Suprapubic skin (tissue), 3 donors: ENCODE measurements at regions not wholly inside any gene's neighbourhood (a gene's known extent, or its start where the extent isn't known, plus 50 kb on each side); places are given as distances from the start of the nearest gene placed in this dataset.

Experiments
- POLR2AphosphoS5 ChIP-seq, 3 donors: sonication (generic); formaldehyde crosslinking; IDR thresholded peaks; one replicate each; pipeline ENCODE4 v1.6.1; 2017; ENCODE audit warnings: antibody characterized with exemption in 3 of 3
- TF ChIP-seq, protein P1 (sequence below), 2 donors: fragments of 200-600 bp in 1 of 2; fragments of 450-650 bp in 1 of 2; sonication (generic) in 1 of 2; IDR thresholded peaks; one replicate each; pipeline ENCODE4 v1.5.1; 2016 to 2019; ENCODE audit warnings: antibody characterized with exemption in 2 of 2, mild to moderate bottlenecking in 1 of 2, moderate library complexity in 1 of 2

DNA sequence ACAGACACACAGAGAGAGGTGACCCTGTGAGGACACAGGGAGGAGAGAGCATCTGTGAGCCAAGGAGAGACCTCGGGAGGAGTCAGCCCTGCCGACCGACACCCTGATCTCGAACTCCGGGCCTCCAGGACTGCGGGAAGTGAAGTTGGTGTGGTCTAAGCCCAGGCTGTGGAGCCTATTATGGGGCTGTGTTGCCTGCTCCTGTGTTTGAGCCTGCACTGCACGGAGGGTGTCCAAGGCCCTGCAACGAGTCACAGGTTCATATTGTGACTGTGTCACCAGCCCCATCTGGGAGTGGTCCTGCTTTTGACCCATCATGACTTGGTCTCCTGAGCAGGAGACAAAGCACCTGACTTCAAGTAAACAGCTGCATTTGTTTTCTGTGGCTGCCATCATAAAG is 186.0 kb upstream of the AJAP1 start:
- TF ChIP-seq, protein P1, sequence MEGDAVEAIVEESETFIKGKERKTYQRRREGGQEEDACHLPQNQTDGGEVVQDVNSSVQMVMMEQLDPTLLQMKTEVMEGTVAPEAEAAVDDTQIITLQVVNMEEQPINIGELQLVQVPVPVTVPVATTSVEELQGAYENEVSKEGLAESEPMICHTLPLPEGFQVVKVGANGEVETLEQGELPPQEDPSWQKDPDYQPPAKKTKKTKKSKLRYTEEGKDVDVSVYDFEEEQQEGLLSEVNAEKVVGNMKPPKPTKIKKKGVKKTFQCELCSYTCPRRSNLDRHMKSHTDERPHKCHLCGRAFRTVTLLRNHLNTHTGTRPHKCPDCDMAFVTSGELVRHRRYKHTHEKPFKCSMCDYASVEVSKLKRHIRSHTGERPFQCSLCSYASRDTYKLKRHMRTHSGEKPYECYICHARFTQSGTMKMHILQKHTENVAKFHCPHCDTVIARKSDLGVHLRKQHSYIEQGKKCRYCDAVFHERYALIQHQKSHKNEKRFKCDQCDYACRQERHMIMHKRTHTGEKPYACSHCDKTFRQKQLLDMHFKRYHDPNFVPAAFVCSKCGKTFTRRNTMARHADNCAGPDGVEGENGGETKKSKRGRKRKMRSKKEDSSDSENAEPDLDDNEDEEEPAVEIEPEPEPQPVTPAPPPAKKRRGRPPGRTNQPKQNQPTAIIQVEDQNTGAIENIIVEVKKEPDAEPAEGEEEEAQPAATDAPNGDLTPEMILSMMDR (IDR thresholded peaks at IDR 0.05) = no peak
- TF ChIP-seq POLR2AphosphoS5 (IDR thresholded peaks at IDR 0.05) = no peak
